ENCODE measurements at regions not wholly inside any gene's neighbourhood (a gene's known extent, or its start where the extent isn't known, plus 50 kb on each side); places are given as distances from the start of the nearest gene placed in this dataset.

- DNase-seq = no peak
- intact Hi-C loops (cut with micrococcal nuclease; ENCODE audit: unreplicated experiment) = no loop called here
- no TSS peak for BruUV-seq (replicated peaks)
- no peak overlapping the region for H3K4me3 Mint-ChIP-seq (ENCODE audit: low read depth, unreplicated experiment)
- H3K27me3 Mint-ChIP-seq (ENCODE audit: unreplicated experiment) = no peaks in the 10 kb centered on the region
- no peak overlapping the region for H3K27ac Mint-ChIP-seq (ENCODE audit: unreplicated experiment)
- no peaks in the 10 kb centered on the region for H3K9me3 Mint-ChIP-seq (ENCODE audit: low read depth, unreplicated experiment)
- CTCF ChIA-PET = interaction anchor here (0.6 kb wide), 1 partner anchor 798 kb away, joined by 3 read pairs; no protein-coding TSS in a partner anchor
- TF ChIP-seq, protein P1, sequence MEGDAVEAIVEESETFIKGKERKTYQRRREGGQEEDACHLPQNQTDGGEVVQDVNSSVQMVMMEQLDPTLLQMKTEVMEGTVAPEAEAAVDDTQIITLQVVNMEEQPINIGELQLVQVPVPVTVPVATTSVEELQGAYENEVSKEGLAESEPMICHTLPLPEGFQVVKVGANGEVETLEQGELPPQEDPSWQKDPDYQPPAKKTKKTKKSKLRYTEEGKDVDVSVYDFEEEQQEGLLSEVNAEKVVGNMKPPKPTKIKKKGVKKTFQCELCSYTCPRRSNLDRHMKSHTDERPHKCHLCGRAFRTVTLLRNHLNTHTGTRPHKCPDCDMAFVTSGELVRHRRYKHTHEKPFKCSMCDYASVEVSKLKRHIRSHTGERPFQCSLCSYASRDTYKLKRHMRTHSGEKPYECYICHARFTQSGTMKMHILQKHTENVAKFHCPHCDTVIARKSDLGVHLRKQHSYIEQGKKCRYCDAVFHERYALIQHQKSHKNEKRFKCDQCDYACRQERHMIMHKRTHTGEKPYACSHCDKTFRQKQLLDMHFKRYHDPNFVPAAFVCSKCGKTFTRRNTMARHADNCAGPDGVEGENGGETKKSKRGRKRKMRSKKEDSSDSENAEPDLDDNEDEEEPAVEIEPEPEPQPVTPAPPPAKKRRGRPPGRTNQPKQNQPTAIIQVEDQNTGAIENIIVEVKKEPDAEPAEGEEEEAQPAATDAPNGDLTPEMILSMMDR (IDR thresholded peaks at IDR 0.05; ENCODE audit: unreplicated experiment) = no peak
- no peaks in the 10 kb centered on the region for H3K36me3 Mint-ChIP-seq (ENCODE audit: insufficient read depth, unreplicated experiment)
- peaks cover 6% of the 10 kb centered on the region for H3K4me1 Mint-ChIP-seq (ENCODE audit: low read depth, unreplicated experiment)
Observed at GRCh38 chr6:134610411-134610810, 292.5 kb upstream of the SGK1 start.

DNA sequence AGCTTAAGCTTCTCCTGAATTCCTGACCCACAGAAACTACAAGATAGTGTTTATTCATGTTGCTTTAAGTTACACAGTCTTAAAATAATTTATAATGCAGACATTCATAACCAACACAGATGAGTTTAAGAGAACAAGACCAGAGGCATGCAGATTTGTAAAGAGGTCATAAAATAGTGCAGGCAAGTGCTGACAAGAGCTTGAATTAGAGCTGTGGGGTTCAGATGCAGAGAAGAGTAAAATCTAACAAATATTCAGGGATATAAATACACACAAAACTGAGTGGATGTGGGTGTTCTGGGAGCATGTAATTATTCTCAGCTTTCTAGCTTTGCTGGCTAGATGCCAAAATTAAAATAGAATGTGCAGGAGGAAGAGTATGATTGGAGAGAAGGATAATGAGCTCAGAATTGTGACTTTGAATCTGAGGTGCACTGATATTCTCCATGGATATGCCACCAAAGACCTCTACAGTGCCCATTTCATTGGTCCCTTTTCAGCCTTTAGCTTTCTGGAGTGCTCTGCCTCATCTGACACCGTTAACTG lies 291.9 kb upstream of the SGK1 start:
- no peak overlapping the region for H3K27ac Mint-ChIP-seq (ENCODE audit: unreplicated experiment)
- BruUV-seq (replicated peaks) = no TSS peak
- no peaks in the 10 kb centered on the region for H3K36me3 Mint-ChIP-seq (ENCODE audit: insufficient read depth, unreplicated experiment)
- no peak for DNase-seq
- H3K27me3 Mint-ChIP-seq (ENCODE audit: unreplicated experiment) = no peaks in the 10 kb centered on the region
- intact Hi-C loops (cut with micrococcal nuclease; ENCODE audit: unreplicated experiment) = no loop called here
- TF ChIP-seq, protein P1 (IDR thresholded peaks at IDR 0.05; ENCODE audit: unreplicated experiment) = no peak
- no peaks in the 10 kb centered on the region for H3K9me3 Mint-ChIP-seq (ENCODE audit: low read depth, unreplicated experiment)
- peaks cover 6% of the 10 kb centered on the region for H3K4me1 Mint-ChIP-seq (ENCODE audit: low read depth, unreplicated experiment)
- CTCF ChIA-PET = no interaction called here
- H3K4me3 Mint-ChIP-seq (ENCODE audit: low read depth, unreplicated experiment) = no peak overlapping the region

DNA sequence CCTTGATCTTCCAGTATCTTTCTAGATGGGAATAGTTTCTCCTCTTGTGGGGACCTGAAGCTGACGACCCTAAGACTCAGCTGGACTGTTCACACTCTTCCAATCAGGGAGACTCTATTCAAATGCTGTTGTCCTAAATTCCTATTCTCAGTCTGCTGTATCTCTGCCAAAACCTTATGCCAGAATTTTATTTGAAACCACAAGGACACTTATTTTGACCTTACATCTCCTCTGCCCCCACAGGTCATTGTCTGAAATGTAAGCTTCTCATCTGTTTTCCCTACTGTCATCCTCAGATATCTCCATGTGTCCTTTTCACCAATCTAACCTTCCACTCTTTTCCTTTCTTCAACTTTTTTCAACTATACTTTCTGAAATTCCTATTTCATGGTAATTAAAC lies 289.5 kb upstream of the SGK1 start:
- no peak for DNase-seq
- no peak overlapping the region for H3K27ac Mint-ChIP-seq (ENCODE audit: unreplicated experiment)
- intact Hi-C loops (cut with micrococcal nuclease; ENCODE audit: unreplicated experiment) = no loop called here

GRCh38 chr6:134605034-134605433 lies 287.1 kb upstream of the SGK1 start:
- no peaks in the 10 kb centered on the region for H3K4me1 Mint-ChIP-seq (ENCODE audit: low read depth, unreplicated experiment)
- intact Hi-C loops (cut with micrococcal nuclease; ENCODE audit: unreplicated experiment) = no loop called here
- H3K9me3 Mint-ChIP-seq (ENCODE audit: low read depth, unreplicated experiment) = no peaks in the 10 kb centered on the region
- no peak overlapping the region for H3K4me3 Mint-ChIP-seq (ENCODE audit: low read depth, unreplicated experiment)
- CTCF ChIA-PET = interaction anchor here (0.7 to 1.3 kb wide), 2 partner anchors 9 to 138 kb away, joined by 3 read pairs; no protein-coding TSS in a partner anchor
- DNase-seq = no peak
- H3K27ac Mint-ChIP-seq (ENCODE audit: unreplicated experiment) = no peak overlapping the region
- no TSS peak for BruUV-seq (replicated peaks)
- TF ChIP-seq, protein P1 (IDR thresholded peaks at IDR 0.05; ENCODE audit: unreplicated experiment) = no peak
- H3K27me3 Mint-ChIP-seq (ENCODE audit: unreplicated experiment) = no peaks in the 10 kb centered on the region
- H3K36me3 Mint-ChIP-seq (ENCODE audit: insufficient read depth, unreplicated experiment) = no peaks in the 10 kb centered on the region

More for the DNA sequence above, 289.5 kb upstream of the SGK1 start:
- Mint-ChIP-seq H3K27me3 (ENCODE audit: unreplicated experiment) (no peaks in the 10 kb centered on the region), H3K9me3 (ENCODE audit: low read depth, unreplicated experiment) (no peaks in the 10 kb centered on the region), H3K4me1 (ENCODE audit: low read depth, unreplicated experiment) (peaks cover 6% of the 10 kb centered on the region), H3K4me3 (ENCODE audit: low read depth, unreplicated experiment) (no peak overlapping the region), H3K36me3 (ENCODE audit: insufficient read depth, unreplicated experiment) (no peaks in the 10 kb centered on the region)
- TF ChIP-seq, protein P1 (IDR thresholded peaks at IDR 0.05; ENCODE audit: unreplicated experiment) = no peak
- CTCF ChIA-PET = no interaction called here
- no TSS peak for BruUV-seq (replicated peaks)
